ENCODE measurements at regions not wholly inside any gene's neighbourhood (a gene's known extent, or its start where the extent isn't known, plus 50 kb on each side); places are given as distances from the start of the nearest gene placed in this dataset.

- ChIA-PET CTCF (interaction anchor here (0.6 kb wide), 1 partner anchor 942 kb away, joined by 5 read pairs; the partner anchor contains the start of gene CKB), POLR2A (no interaction called here)
- H3K36me3 ChIP-seq (ENCODE audit: control insufficient read depth in 2 of 2, insufficient read depth in 1 of 2, low read length in 2 of 2) = no peaks in the 10 kb centered on the region
- TF ChIP-seq ZNF416 (tag by site-specific recombination; IDR thresholded peaks at IDR 0.05) (no peak), ZNF214 (tag by site-specific recombination; IDR thresholded peaks at IDR 0.05; ENCODE audit: borderline replicate concordance) (no peak), ZNF202 (tag by site-specific recombination; IDR thresholded peaks at IDR 0.05; ENCODE audit: borderline replicate concordance) (no peak), ZNF629 (tag by site-specific recombination; IDR thresholded peaks at IDR 0.05) (no peak), ZNF433 (tag by site-specific recombination; IDR thresholded peaks at IDR 0.05; ENCODE audit: low read depth) (no peak), ZNF792 (tag by site-specific recombination; IDR thresholded peaks at IDR 0.05) (no peak), ZNF76 (tag by site-specific recombination; IDR thresholded peaks at IDR 0.05; ENCODE audit: borderline replicate concordance, low read depth) (no peak), REST (tag by site-specific recombination; IDR thresholded peaks at IDR 0.05) (no peak), ZSCAN30 (tag by site-specific recombination; IDR thresholded peaks at IDR 0.05) (no peak), ZBTB8A (tag by site-specific recombination; IDR thresholded peaks at IDR 0.05) (no peak), OSR2 (tag by site-specific recombination; IDR thresholded peaks at IDR 0.05) (no peak), ZNF292 (tag by site-specific recombination; IDR thresholded peaks at IDR 0.05; ENCODE audit: borderline replicate concordance, low read depth) (no peak), ZNF837 (tag by site-specific recombination; IDR thresholded peaks at IDR 0.05) (no peak), SETDB1 (IDR thresholded peaks at IDR 0.05; ENCODE audit: insufficient read length, low read length) (no peak)
- H3K4me1 ChIP-seq (ENCODE audit: control insufficient read depth, insufficient read depth, low read length) = no peaks in the 10 kb centered on the region; the same call in 1 of the 2 replicates
- no peak overlapping the region for H3K4me3 ChIP-seq (ENCODE audit: low read depth, low read length)
- H3K9me3 ChIP-seq (ENCODE audit: control insufficient read depth, insufficient read depth, low read depth, low read length) = no peaks in the 10 kb centered on the region
- H3K27ac ChIP-seq (ENCODE audit: extremely low read depth, low read depth, low read length) = no peak overlapping the region
Measured at GRCh38 chr14:104464907-104465306, 114.7 kb upstream of the C14orf180 start.

- H3K9me3 ChIP-seq (ENCODE audit: control insufficient read depth, insufficient read depth, low read depth, low read length) = no peaks in the 10 kb centered on the region
- H3K36me3 ChIP-seq (ENCODE audit: control insufficient read depth in 2 of 2, insufficient read depth in 1 of 2, low read length in 2 of 2) = no peaks in the 10 kb centered on the region
- TF ChIP-seq ZNF157 (tag by site-specific recombination; IDR thresholded peaks at IDR 0.05) (peak; percentile 94), ZNF561 (tag by site-specific recombination; IDR thresholded peaks at IDR 0.05; ENCODE audit: borderline replicate concordance) (no peak)
- no peak overlapping the region for H3K4me3 ChIP-seq (ENCODE audit: low read depth, low read length)
- CTCF ChIA-PET = no interaction called here
- POLR2A ChIA-PET = no interaction called here
- H3K27ac ChIP-seq (ENCODE audit: extremely low read depth, low read depth, low read length) = no peak overlapping the region
- H3K4me1 ChIP-seq (ENCODE audit: control insufficient read depth, insufficient read depth, low read length) = no peaks in the 10 kb centered on the region; the same call in 1 of the 2 replicates
Measured at GRCh38 chr14:104465482-104466390, 113.8 kb upstream of the C14orf180 start.

- Histone ChIP-seq H3K9me3 (ENCODE audit: control insufficient read depth, insufficient read depth, low read depth, low read length) (no peaks in the 10 kb centered on the region), H3K4me3 (ENCODE audit: low read depth, low read length) (no peak overlapping the region), H3K27ac (ENCODE audit: extremely low read depth, low read depth, low read length) (no peak overlapping the region), H3K36me3 (ENCODE audit: control insufficient read depth in 2 of 2, insufficient read depth in 1 of 2, low read length in 2 of 2) (no peaks in the 10 kb centered on the region), H3K4me1 (ENCODE audit: control insufficient read depth, insufficient read depth, low read length) (no peaks in the 10 kb centered on the region)
- ChIA-PET POLR2A (no interaction called here), CTCF (no interaction called here)
- TF ChIP-seq SP7 (tag by site-specific recombination; IDR thresholded peaks at IDR 0.05) (no peak), ZNF449 (tag by site-specific recombination; IDR thresholded peaks at IDR 0.05) (no peak), SCRT1 (tag by site-specific recombination; IDR thresholded peaks at IDR 0.05; ENCODE audit: borderline replicate concordance) (no peak), PRDM10 (tag by site-specific recombination; IDR thresholded peaks at IDR 0.05) (no peak), ZNF785 (tag by site-specific recombination; IDR thresholded peaks at IDR 0.05) (no peak), ZNF138 (tag by site-specific recombination; IDR thresholded peaks at IDR 0.05; ENCODE audit: borderline replicate concordance) (no peak), ZBTB17 (tag by site-specific recombination; IDR thresholded peaks at IDR 0.05) (no peak)
Measured at GRCh38 chr14:104467236-104467635, 112.3 kb upstream of the C14orf180 start.

All from HEK293 (cell line).